Erythroblast (primary cell): ENCODE measurements at regions not wholly inside any gene's neighbourhood (a gene's known extent, or its start where the extent isn't known, plus 50 kb on each side); places are given as distances from the start of the nearest gene placed in this dataset.

Experiments
- GATA1 ChIP-seq: IDR thresholded peaks from 2 replicates; pipeline ENCODE4 v1.6.1; 2011; ENCODE audit warnings: low read depth, mild to moderate bottlenecking, control low read depth, low read length, moderate library complexity
- POLR2A ChIP-seq: IDR thresholded peaks from 2 replicates; pipeline ENCODE4 v1.6.1; 2011; ENCODE audit warnings: mild to moderate bottlenecking, low read length

DNA sequence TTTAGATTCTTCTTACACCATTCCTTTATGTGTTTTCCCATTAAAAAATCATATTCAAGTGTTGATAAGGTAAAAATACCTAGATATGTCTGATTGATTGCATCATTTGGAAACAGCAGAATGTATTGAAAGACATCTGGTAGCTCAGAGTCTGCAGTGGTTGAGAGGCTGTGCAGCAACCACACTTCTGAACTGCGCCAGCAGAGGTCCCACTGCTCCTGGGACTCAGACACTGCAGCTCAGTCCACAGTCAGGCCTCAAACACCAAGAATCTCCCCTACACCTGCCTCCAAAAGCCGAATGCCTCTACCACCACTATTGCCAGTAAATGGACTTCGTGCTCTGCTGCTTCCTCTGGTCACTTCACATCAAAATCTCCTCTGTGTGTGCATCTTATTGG is 176.9 kb upstream of the LMCD1 start:
- TF ChIP-seq POLR2A = no peak
- TF ChIP-seq GATA1 = no peak
